ENCODE measurements at regions not wholly inside any gene's neighbourhood (a gene's known extent, or its start where the extent isn't known, plus 50 kb on each side); places are given as distances from the start of the nearest gene placed in this dataset.

GRCh38 chr5:19297934-19298333 is 690.1 kb downstream of the CDH18 start:
- TF ChIP-seq CTCF (IDR thresholded peaks at IDR 0.05) (no peak), ZFX (IDR thresholded peaks at IDR 0.05; ENCODE audit: borderline replicate concordance) (no peak)

All from 22Rv1 (cell line).